HEK293 (cell line): ENCODE measurements at regions not wholly inside any gene's neighbourhood (a gene's known extent, or its start where the extent isn't known, plus 50 kb on each side); places are given as distances from the start of the nearest gene placed in this dataset.

Experiments used
- KLF16 ChIP-seq: fragments of 450-650 bp; formaldehyde crosslinking; IDR thresholded peaks from 2 replicates; pipeline ENCODE4 v1.5.1; 2017; ENCODE audit warnings: missing biosample characterization, missing genetic modification characterization
- KLF17 ChIP-seq: fragments of 450-650 bp; formaldehyde crosslinking; IDR thresholded peaks from 2 replicates; pipeline ENCODE4 v1.5.1; 2016; ENCODE audit warnings: missing biosample characterization, missing genetic modification characterization
- PRDM4 ChIP-seq: fragments of 450-650 bp; formaldehyde crosslinking; IDR thresholded peaks from 2 replicates; pipeline ENCODE4 v1.5.1; 2017; ENCODE audit warnings: missing biosample characterization, missing genetic modification characterization
- REPIN1 ChIP-seq: fragments of 450-650 bp; formaldehyde crosslinking; IDR thresholded peaks from 2 replicates; pipeline ENCODE4 v1.5.1; 2017; ENCODE audit warnings: missing biosample characterization, missing genetic modification characterization, low read depth
- REST ChIP-seq: fragments of 450-650 bp; formaldehyde crosslinking; IDR thresholded peaks from 2 replicates; pipeline ENCODE4 v1.5.1; 2016; ENCODE audit warnings: missing biosample characterization, missing genetic modification characterization
- SP3 ChIP-seq: fragments of 450-650 bp; formaldehyde crosslinking; IDR thresholded peaks from 2 replicates; pipeline ENCODE4 v1.5.1; 2016; ENCODE audit warnings: missing biosample characterization, missing genetic modification characterization
- ZBTB7A ChIP-seq: fragments of 450-650 bp; formaldehyde crosslinking; IDR thresholded peaks from 2 replicates; pipeline ENCODE4 v1.5.1; 2016; ENCODE audit warnings: low read depth, missing biosample characterization, missing genetic modification characterization
- ZBTB8A ChIP-seq: fragments of 450-650 bp; formaldehyde crosslinking; IDR thresholded peaks from 2 replicates; pipeline ENCODE4 v1.5.1; 2016; ENCODE audit warnings: missing biosample characterization, missing genetic modification characterization
- ZNF558 ChIP-seq: fragments of 450-650 bp; formaldehyde crosslinking; IDR thresholded peaks from 2 replicates; pipeline ENCODE4 v1.5.1; 2016; ENCODE audit warnings: missing biosample characterization, missing genetic modification characterization
- ZSCAN23 ChIP-seq: fragments of 450-650 bp; formaldehyde crosslinking; IDR thresholded peaks from 2 replicates; pipeline ENCODE4 v1.5.1; 2016; ENCODE audit warnings: missing biosample characterization, missing genetic modification characterization
- TF ChIP-seq, protein P1 (sequence below): fragments of 450-650 bp; formaldehyde crosslinking; IDR thresholded peaks from 2 replicates; pipeline ENCODE4 v1.5.1; 2016; ENCODE audit warnings: missing biosample characterization, missing genetic modification characterization
- TF ChIP-seq, protein P2 (sequence below): fragments of 450-650 bp; formaldehyde crosslinking; IDR thresholded peaks from 2 replicates; pipeline ENCODE4 v1.5.1; 2016; ENCODE audit warnings: missing biosample characterization, missing genetic modification characterization, low read depth
- TF ChIP-seq, protein P3 (sequence below): fragments of 450-650 bp; formaldehyde crosslinking; conservative IDR thresholded peaks from 2 replicates; pipeline ENCODE4 v1.5.1; 2016; ENCODE audit warnings: low read depth, missing biosample characterization, missing genetic modification characterization
- TF ChIP-seq, protein P4 (sequence below): sonication (generic); formaldehyde crosslinking; IDR thresholded peaks from 2 replicates; pipeline ENCODE4 v1.8.1; 2022; ENCODE audit warnings: mild to moderate bottlenecking, moderate library complexity, missing genetic modification reagents

GRCh38 chr10:3423384-3423783 is 250.8 kb upstream of the PITRM1 start:
- TF ChIP-seq, protein P1, sequence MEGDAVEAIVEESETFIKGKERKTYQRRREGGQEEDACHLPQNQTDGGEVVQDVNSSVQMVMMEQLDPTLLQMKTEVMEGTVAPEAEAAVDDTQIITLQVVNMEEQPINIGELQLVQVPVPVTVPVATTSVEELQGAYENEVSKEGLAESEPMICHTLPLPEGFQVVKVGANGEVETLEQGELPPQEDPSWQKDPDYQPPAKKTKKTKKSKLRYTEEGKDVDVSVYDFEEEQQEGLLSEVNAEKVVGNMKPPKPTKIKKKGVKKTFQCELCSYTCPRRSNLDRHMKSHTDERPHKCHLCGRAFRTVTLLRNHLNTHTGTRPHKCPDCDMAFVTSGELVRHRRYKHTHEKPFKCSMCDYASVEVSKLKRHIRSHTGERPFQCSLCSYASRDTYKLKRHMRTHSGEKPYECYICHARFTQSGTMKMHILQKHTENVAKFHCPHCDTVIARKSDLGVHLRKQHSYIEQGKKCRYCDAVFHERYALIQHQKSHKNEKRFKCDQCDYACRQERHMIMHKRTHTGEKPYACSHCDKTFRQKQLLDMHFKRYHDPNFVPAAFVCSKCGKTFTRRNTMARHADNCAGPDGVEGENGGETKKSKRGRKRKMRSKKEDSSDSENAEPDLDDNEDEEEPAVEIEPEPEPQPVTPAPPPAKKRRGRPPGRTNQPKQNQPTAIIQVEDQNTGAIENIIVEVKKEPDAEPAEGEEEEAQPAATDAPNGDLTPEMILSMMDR (tag by site-specific recombination), result no peak
- TF ChIP-seq SP3 (tag by site-specific recombination), result no peak
- TF ChIP-seq, protein P2, sequence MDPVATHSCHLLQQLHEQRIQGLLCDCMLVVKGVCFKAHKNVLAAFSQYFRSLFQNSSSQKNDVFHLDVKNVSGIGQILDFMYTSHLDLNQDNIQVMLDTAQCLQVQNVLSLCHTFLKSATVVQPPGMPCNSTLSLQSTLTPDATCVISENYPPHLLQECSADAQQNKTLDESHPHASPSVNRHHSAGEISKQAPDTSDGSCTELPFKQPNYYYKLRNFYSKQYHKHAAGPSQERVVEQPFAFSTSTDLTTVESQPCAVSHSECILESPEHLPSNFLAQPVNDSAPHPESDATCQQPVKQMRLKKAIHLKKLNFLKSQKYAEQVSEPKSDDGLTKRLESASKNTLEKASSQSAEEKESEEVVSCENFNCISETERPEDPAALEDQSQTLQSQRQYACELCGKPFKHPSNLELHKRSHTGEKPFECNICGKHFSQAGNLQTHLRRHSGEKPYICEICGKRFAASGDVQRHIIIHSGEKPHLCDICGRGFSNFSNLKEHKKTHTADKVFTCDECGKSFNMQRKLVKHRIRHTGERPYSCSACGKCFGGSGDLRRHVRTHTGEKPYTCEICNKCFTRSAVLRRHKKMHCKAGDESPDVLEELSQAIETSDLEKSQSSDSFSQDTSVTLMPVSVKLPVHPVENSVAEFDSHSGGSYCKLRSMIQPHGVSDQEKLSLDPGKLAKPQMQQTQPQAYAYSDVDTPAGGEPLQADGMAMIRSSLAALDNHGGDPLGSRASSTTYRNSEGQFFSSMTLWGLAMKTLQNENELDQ (tag by site-specific recombination), result no peak
- TF ChIP-seq KLF16 (tag by site-specific recombination), result no peak
- TF ChIP-seq ZNF558, result no peak
- TF ChIP-seq, protein P3, sequence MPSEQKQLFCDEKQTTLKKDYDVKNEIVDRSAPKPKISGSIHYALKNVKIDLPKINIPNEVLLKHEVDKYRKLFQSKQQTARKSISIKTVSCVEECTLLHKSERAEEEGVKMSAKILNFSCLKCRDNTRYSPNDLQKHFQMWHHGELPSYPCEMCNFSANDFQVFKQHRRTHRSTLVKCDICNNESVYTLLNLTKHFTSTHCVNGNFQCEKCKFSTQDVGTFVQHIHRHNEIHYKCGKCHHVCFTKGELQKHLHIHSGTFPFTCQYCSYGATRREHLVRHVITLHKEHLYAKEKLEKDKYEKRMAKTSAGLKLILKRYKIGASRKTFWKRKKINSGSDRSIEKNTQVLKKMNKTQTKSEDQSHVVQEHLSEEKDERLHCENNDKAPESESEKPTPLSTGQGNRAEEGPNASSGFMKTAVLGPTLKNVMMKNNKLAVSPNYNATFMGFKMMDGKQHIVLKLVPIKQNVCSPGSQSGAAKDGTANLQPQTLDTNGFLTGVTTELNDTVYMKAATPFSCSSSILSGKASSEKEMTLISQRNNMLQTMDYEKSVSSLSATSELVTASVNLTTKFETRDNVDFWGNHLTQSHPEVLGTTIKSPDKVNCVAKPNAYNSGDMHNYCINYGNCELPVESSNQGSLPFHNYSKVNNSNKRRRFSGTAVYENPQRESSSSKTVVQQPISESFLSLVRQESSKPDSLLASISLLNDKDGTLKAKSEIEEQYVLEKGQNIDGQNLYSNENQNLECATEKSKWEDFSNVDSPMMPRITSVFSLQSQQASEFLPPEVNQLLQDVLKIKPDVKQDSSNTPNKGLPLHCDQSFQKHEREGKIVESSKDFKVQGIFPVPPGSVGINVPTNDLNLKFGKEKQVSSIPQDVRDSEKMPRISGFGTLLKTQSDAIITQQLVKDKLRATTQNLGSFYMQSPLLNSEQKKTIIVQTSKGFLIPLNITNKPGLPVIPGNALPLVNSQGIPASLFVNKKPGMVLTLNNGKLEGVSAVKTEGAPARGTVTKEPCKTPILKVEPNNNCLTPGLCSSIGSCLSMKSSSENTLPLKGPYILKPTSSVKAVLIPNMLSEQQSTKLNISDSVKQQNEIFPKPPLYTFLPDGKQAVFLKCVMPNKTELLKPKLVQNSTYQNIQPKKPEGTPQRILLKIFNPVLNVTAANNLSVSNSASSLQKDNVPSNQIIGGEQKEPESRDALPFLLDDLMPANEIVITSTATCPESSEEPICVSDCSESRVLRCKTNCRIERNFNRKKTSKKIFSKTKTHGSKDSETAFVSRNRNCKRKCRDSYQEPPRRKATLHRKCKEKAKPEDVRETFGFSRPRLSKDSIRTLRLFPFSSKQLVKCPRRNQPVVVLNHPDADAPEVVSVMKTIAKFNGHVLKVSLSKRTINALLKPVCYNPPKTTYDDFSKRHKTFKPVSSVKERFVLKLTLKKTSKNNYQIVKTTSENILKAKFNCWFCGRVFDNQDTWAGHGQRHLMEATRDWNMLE (tag by site-specific recombination), result no peak
- no peak for TF ChIP-seq REST (tag by site-specific recombination)
- no peak for TF ChIP-seq PRDM4 (tag by site-specific recombination)
- no peak for TF ChIP-seq ZBTB8A (tag by site-specific recombination)
- TF ChIP-seq ZSCAN23 (tag by site-specific recombination), result no peak
- no peak for TF ChIP-seq ZBTB7A (tag by site-specific recombination)
- TF ChIP-seq, protein P4, sequence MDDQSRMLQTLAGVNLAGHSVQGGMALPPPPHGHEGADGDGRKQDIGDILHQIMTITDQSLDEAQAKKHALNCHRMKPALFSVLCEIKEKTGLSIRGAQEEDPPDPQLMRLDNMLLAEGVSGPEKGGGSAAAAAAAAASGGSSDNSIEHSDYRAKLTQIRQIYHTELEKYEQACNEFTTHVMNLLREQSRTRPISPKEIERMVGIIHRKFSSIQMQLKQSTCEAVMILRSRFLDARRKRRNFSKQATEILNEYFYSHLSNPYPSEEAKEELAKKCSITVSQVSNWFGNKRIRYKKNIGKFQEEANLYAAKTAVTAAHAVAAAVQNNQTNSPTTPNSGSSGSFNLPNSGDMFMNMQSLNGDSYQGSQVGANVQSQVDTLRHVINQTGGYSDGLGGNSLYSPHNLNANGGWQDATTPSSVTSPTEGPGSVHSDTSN (CRISPR knock-in tag), result no peak
- TF ChIP-seq REPIN1 (tag by site-specific recombination), result no peak
- TF ChIP-seq KLF17 (tag by site-specific recombination), result no peak
